ENCODE measurements at regions not wholly inside any gene's neighbourhood (a gene's known extent, or its start where the extent isn't known, plus 50 kb on each side); places are given as distances from the start of the nearest gene placed in this dataset.

DNA sequence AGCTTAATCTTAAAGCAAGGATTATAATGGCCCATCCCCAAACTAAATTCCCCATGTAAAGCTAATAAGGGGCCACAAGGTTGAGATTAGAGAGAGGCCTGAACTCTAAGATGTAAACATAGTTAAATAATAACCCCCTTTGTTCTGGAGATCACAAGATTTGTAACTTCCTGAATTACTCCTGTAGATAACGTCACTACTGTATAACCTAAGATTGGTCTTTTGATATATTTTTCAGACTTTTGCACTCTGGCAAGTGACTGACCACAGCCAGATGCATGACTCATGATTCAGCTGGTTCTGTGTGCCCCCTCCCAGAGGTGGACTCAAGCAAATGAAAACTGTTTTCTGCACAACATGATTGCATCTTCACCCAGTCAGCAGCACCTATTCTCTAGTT is 686.0 kb upstream of the DDX18 start:
- Histone ChIP-seq H3K4me1 (no peaks in the 10 kb centered on the region), H3K27ac (no peak overlapping the region), H3K36me3 (no peaks in the 10 kb centered on the region), H3K9me3 (peaks cover 0 to 23% (median 0%) of the 10 kb centered on the region in 11 donors), H3K4me3 (no peak overlapping the region), H3K27me3 (no peaks in the 10 kb centered on the region)
- no peak for ATAC-seq
- TF ChIP-seq, protein P1, sequence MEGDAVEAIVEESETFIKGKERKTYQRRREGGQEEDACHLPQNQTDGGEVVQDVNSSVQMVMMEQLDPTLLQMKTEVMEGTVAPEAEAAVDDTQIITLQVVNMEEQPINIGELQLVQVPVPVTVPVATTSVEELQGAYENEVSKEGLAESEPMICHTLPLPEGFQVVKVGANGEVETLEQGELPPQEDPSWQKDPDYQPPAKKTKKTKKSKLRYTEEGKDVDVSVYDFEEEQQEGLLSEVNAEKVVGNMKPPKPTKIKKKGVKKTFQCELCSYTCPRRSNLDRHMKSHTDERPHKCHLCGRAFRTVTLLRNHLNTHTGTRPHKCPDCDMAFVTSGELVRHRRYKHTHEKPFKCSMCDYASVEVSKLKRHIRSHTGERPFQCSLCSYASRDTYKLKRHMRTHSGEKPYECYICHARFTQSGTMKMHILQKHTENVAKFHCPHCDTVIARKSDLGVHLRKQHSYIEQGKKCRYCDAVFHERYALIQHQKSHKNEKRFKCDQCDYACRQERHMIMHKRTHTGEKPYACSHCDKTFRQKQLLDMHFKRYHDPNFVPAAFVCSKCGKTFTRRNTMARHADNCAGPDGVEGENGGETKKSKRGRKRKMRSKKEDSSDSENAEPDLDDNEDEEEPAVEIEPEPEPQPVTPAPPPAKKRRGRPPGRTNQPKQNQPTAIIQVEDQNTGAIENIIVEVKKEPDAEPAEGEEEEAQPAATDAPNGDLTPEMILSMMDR (IDR thresholded peaks at IDR 0.05) = no peak
- no peak for DNase-seq
- 28 to 39% methylated on average over 1 of the region's 1 CpG for whole genome bisulfite sequencing, 2 donors
- intact Hi-C loops (cut with DNase I) = no loop called here

DNA sequence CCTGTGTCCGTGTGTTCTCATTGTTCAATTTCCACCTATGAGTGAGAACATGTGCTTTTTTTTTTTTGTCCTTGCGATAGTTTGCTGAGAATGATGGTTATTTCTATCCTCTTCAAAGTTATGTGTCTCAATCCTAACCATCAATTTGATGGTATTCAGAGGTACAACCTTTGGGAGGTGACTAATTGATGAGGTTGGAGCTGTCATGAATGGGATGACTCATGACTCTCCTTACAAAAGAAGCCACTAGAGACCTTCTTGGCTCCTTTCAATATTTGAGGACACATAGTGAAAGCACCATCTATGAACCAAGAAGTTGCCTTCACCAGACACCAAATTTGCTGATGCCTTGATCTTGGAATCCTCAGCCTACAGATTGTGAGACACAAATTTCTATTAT is 677.1 kb upstream of the DDX18 start:
- intact Hi-C loops (cut with DNase I) = no loop called here
- H3K27me3 ChIP-seq = no peaks in the 10 kb centered on the region
- DNase-seq = no peak
- H3K4me3 ChIP-seq = no peak overlapping the region
- H3K36me3 ChIP-seq = no peaks in the 10 kb centered on the region
- TF ChIP-seq, protein P1 (IDR thresholded peaks at IDR 0.05) = no peak
- WGBS, 2 donors = 77 to 86% methylated on average over 2 of the region's 2 CpGs
- no peak overlapping the region for H3K27ac ChIP-seq
- ATAC-seq = no peak
- H3K9me3 ChIP-seq = peaks cover 0 to 13% (median 0%) of the 10 kb centered on the region in 11 donors
- H3K4me1 ChIP-seq = no peaks in the 10 kb centered on the region

GRCh38 chr2:117169036-117169765 is 645.3 kb upstream of the DDX18 start:
- DNase-seq = no peak
- TF ChIP-seq, protein P1 (IDR thresholded peaks at IDR 0.05) = no peak
- H3K4me3 ChIP-seq = no peak overlapping the region
- intact Hi-C loops (cut with DNase I) = no loop called here
- H3K4me1 ChIP-seq = no peaks in the 10 kb centered on the region
- no peaks in the 10 kb centered on the region for H3K36me3 ChIP-seq
- ATAC-seq = no peak
- H3K27me3 ChIP-seq = no peaks in the 10 kb centered on the region
- H3K9me3 ChIP-seq = peaks cover 0 to 40% (median 6%) of the 10 kb centered on the region in 11 donors
- no peak overlapping the region for H3K27ac ChIP-seq
- 72 to 82% methylated on average over 2 of the region's 2 CpGs for WGBS, 2 donors

- no peaks in the 10 kb centered on the region for H3K4me1 ChIP-seq
- 76 to 87% methylated on average over 1 of the region's 1 CpG for WGBS, 2 donors
- DNase-seq (no peak), ATAC-seq (no peak)
- TF ChIP-seq, protein P1 (IDR thresholded peaks at IDR 0.05) = no peak
- H3K36me3 ChIP-seq = no peaks in the 10 kb centered on the region
- H3K4me3 ChIP-seq = no peak overlapping the region
- H3K27ac ChIP-seq = no peak overlapping the region
- no peaks in the 10 kb centered on the region for H3K27me3 ChIP-seq
- peaks cover 0 to 34% (median 6%) of the 10 kb centered on the region in 11 donors for H3K9me3 ChIP-seq
- intact Hi-C loops (cut with DNase I) = no loop called here
These were observed 643.6 kb upstream of the DDX18 start for GRCh38 chr2:117170897-117171296.

Measured in heart right ventricle (tissue), 16 donors.